SK-N-SH (cell line): ENCODE measurements at regions not wholly inside any gene's neighbourhood (a gene's known extent, or its start where the extent isn't known, plus 50 kb on each side); places are given as distances from the start of the nearest gene placed in this dataset.

Experiments
- CTCF ChIA-PET: fragments of 300-600, 350-600 bp; formaldehyde crosslinking; extraction: SDS; loops from one replicate; lab custom pipeline; 2021; lab: Yijun Ruan, JAX
- POLR2A ChIA-PET: fragments of 350-600 bp; sonication (Branson Sonifier 250); formaldehyde crosslinking; extraction: SDS; loops from one replicate; lab custom pipeline; 2020; ENCODE audit warnings: antibody characterized with exemption, inconsistent platforms; lab: Yijun Ruan, JAX
- DNase-seq: peaks from one replicate; pipeline ENCODE4 v3.0.0; 2012
- H2AFZ ChIP-seq: fragments of 200-600 bp; sonication (generic); 2 replicates; pipeline ENCODE4 v1.8.1; 2016; ENCODE audit warnings: antibody characterized with exemption, mild to moderate bottlenecking, low read depth
- H3F3A ChIP-seq: fragments of 200-600 bp; sonication (generic); replicated peaks from 2 replicates; pipeline ENCODE3; 2016; ENCODE audit warnings: antibody characterized with exemption, mild to moderate bottlenecking; ENCODE audit not compliant: insufficient read depth
- H3K27ac ChIP-seq, 2 experiments: fragments of 200-500 bp in 1 of 2; fragments of 200-600 bp in 1 of 2; sonication (Bioruptor generic) in 1 of 2; sonication (generic), shearing (Covaris generic) in 1 of 2; 2 replicates each; pipeline versions ENCODE4 v1.5.1 to v1.6.1; 2014 to 2016; ENCODE audit warnings: low read depth in 2 of 2, inconsistent platforms in 1 of 2, low read length in 1 of 2, mild to moderate bottlenecking in 1 of 2, mixed read lengths in 1 of 2
- H3K27me3 ChIP-seq: fragments of 200-600 bp; sonication (generic), shearing (Covaris generic); 2 replicates; pipeline ENCODE4 v1.6.1; 2016; ENCODE audit warnings: mixed run types; ENCODE audit not compliant: insufficient read depth
- H3K36me3 ChIP-seq, 2 experiments: fragments of 200-500 bp in 1 of 2; fragments of 200-600 bp in 1 of 2; sonication (Bioruptor generic) in 1 of 2; sonication (generic) in 1 of 2; replicated peaks in 1 of 2; 2 replicates each; pipeline versions ENCODE3 to v1.5.1; 2014 to 2016; ENCODE audit warnings: low read length in 1 of 2, mild to moderate bottlenecking in 1 of 2; ENCODE audit not compliant: insufficient read depth in 2 of 2, control insufficient read depth in 1 of 2
- H3K4me1 ChIP-seq, 2 experiments: fragments of 200-500 bp in 1 of 2; fragments of 200-600 bp in 1 of 2; sonication (Bioruptor generic) in 1 of 2; sonication (generic), shearing (Covaris generic) in 1 of 2; 2 replicates each; pipeline versions ENCODE4 v1.5.1 to v1.6.1; 2014 to 2016; ENCODE audit warnings: low read depth in 1 of 2, low read length in 1 of 2, mixed run types in 1 of 2; ENCODE audit not compliant: insufficient read depth in 2 of 2, control insufficient read depth in 1 of 2
- H3K4me2 ChIP-seq: fragments of 200-600 bp; sonication (generic), shearing (Covaris generic); 2 replicates; pipeline ENCODE4 v1.6.1; 2017; ENCODE audit warnings: mixed run types
- H3K4me3 ChIP-seq, 2 experiments: fragments of 200-500 bp in 1 of 2; fragments of 200-600 bp in 1 of 2; sonication (Bioruptor generic) in 1 of 2; sonication (generic), shearing (Covaris generic) in 1 of 2; 2 replicates each; pipeline versions ENCODE4 v1.5.1 to v1.8.1; 2014 to 2016; ENCODE audit warnings: low read depth in 2 of 2, inconsistent platforms in 1 of 2, low read length in 1 of 2, mild to moderate bottlenecking in 1 of 2, mixed read lengths in 1 of 2, moderate library complexity in 1 of 2
- H3K79me2 ChIP-seq: fragments of 200-600 bp; sonication (generic); 2 replicates; pipeline ENCODE4 v1.8.1; 2017; ENCODE audit warnings: mild to moderate bottlenecking; ENCODE audit not compliant: insufficient read depth
- H3K9ac ChIP-seq: fragments of 200-600 bp; sonication (generic); 2 replicates; pipeline ENCODE4 v1.6.1; 2017; ENCODE audit warnings: mixed run types
- H3K9me2 ChIP-seq: fragments of 200-600 bp; sonication (generic); 2 replicates; pipeline ENCODE4 v1.6.1; 2017; ENCODE audit warnings: mixed run types
- H3K9me3 ChIP-seq: fragments of 200-600 bp; sonication (generic); 2 replicates; pipeline ENCODE4 v1.6.1; 2017; ENCODE audit warnings: mixed run types, mild to moderate bottlenecking, moderate library complexity
- H4K20me1 ChIP-seq: fragments of 200-600 bp; sonication (generic); 2 replicates; pipeline ENCODE4 v1.6.1; 2017; ENCODE audit warnings: mild to moderate bottlenecking, mixed run types; ENCODE audit not compliant: insufficient read depth
- ELF1 ChIP-seq: IDR thresholded peaks from 2 replicates; pipeline ENCODE4 v1.4.0; 2012
- FOXJ3 ChIP-seq: sonication (generic); formaldehyde crosslinking; IDR thresholded peaks from 2 replicates; pipeline ENCODE4 v1.5.1; 2020; ENCODE audit warnings: mild to moderate bottlenecking, missing genetic modification reagents
- MAX ChIP-seq: IDR thresholded peaks from 2 replicates; pipeline ENCODE4 v1.4.0; 2012; ENCODE audit warnings: low read depth
- MXI1 ChIP-seq: IDR thresholded peaks from 2 replicates; pipeline ENCODE4 v1.6.1; 2012; ENCODE audit warnings: mild to moderate bottlenecking, low read depth, low read length, improper control_type of control experiment
- POLR2AphosphoS5 ChIP-seq: IDR thresholded peaks from 2 replicates; pipeline ENCODE4 v1.6.1; 2012; ENCODE audit warnings: low read depth, low read length
- RFX5 ChIP-seq: IDR thresholded peaks from 2 replicates; pipeline ENCODE4 v1.6.1; 2012; ENCODE audit warnings: mild to moderate bottlenecking, improper control_type of control experiment, low read length
- SIN3A ChIP-seq: IDR thresholded peaks from 2 replicates; pipeline ENCODE4 v1.6.1; 2012; ENCODE audit warnings: low read depth, mild to moderate bottlenecking, low read length, moderate library complexity, borderline replicate concordance
- ZBTB33 ChIP-seq: IDR thresholded peaks from 2 replicates; pipeline ENCODE4 v1.4.0; 2012; ENCODE audit warnings: low read depth, borderline replicate concordance
- WGBS: methylation state at CpG from one replicate; pipeline ENCODE4 v1.1.6; 2017; ENCODE audit warnings: low lambda C conversion rate; 5-methylcytosine and 5-hydroxymethylcytosine counted together
- TF ChIP-seq, protein P1 (sequence below): IDR thresholded peaks from 2 replicates; pipeline ENCODE4 v1.4.0; 2012; ENCODE audit warnings: low read depth, borderline replicate concordance
- TF ChIP-seq, protein P2 (sequence below): fragments of 200-600 bp; sonication (generic); IDR thresholded peaks from 2 replicates; pipeline ENCODE4 v1.6.1; 2017; ENCODE audit warnings: antibody characterized with exemption, mild to moderate bottlenecking, moderate library complexity

- H3K27ac ChIP-seq, result no peak overlapping the region
- no peak overlapping the region for H3K4me3 ChIP-seq
- ChIA-PET POLR2A (no interaction called here), CTCF (no interaction called here)
- no peak overlapping the region for H3K4me2 ChIP-seq
- no peaks in the 10 kb centered on the region for H3K27me3 ChIP-seq
- no peaks in the 10 kb centered on the region for H4K20me1 ChIP-seq
- no peak overlapping the region for H2AFZ ChIP-seq
- TF ChIP-seq MAX (no peak), MXI1 (no peak), SIN3A (no peak), FOXJ3 (CRISPR knock-in tag) (no peak), RFX5 (no peak), POLR2AphosphoS5 (no peak), ZBTB33 (no peak), ELF1 (no peak)
- TF ChIP-seq, protein P1, sequence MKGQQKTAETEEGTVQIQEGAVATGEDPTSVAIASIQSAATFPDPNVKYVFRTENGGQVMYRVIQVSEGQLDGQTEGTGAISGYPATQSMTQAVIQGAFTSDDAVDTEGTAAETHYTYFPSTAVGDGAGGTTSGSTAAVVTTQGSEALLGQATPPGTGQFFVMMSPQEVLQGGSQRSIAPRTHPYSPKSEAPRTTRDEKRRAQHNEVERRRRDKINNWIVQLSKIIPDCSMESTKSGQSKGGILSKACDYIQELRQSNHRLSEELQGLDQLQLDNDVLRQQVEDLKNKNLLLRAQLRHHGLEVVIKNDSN, result no peak
- TF ChIP-seq, protein P2, sequence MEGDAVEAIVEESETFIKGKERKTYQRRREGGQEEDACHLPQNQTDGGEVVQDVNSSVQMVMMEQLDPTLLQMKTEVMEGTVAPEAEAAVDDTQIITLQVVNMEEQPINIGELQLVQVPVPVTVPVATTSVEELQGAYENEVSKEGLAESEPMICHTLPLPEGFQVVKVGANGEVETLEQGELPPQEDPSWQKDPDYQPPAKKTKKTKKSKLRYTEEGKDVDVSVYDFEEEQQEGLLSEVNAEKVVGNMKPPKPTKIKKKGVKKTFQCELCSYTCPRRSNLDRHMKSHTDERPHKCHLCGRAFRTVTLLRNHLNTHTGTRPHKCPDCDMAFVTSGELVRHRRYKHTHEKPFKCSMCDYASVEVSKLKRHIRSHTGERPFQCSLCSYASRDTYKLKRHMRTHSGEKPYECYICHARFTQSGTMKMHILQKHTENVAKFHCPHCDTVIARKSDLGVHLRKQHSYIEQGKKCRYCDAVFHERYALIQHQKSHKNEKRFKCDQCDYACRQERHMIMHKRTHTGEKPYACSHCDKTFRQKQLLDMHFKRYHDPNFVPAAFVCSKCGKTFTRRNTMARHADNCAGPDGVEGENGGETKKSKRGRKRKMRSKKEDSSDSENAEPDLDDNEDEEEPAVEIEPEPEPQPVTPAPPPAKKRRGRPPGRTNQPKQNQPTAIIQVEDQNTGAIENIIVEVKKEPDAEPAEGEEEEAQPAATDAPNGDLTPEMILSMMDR, result no peak
- no peaks in the 10 kb centered on the region for H3K79me2 ChIP-seq
- no peaks in the 10 kb centered on the region for H3F3A ChIP-seq
- no peak overlapping the region for H3K9ac ChIP-seq
- H3K9me3 ChIP-seq, result no peaks in the 10 kb centered on the region
- WGBS, result 69% methylated on average over 28 of the region's 33 CpGs
- H3K4me1 ChIP-seq, result no peaks in the 10 kb centered on the region; a peak in 1 of 4 replicates
- H3K36me3 ChIP-seq, result no peaks in the 10 kb centered on the region
- no peak for DNase-seq
- H3K9me2 ChIP-seq, result no peaks in the 10 kb centered on the region
Observed at GRCh38 chr11:134522782-134523570, 110.9 kb upstream of the B3GAT1 start.
